HEK293 (cell line): ENCODE measurements at regions not wholly inside any gene's neighbourhood (a gene's known extent, or its start where the extent isn't known, plus 50 kb on each side); places are given as distances from the start of the nearest gene placed in this dataset.
A peak's percentile ranks its signal among the peaks of the same experiment; 100 is the strongest.

ENCODE experiments used
- GFI1B ChIP-seq: fragments of 450-650 bp; formaldehyde crosslinking; IDR thresholded peaks from 2 replicates; pipeline ENCODE4 v1.5.1; 2016; ENCODE audit warnings: missing biosample characterization, missing genetic modification characterization
- KLF10 ChIP-seq: fragments of 450-650 bp; IDR thresholded peaks from 2 replicates; pipeline ENCODE4 v1.5.1; 2018; ENCODE audit warnings: missing biosample characterization, mild to moderate bottlenecking, missing genetic modification characterization
- MEIS1 ChIP-seq: sonication (generic); formaldehyde crosslinking; IDR thresholded peaks from 2 replicates; pipeline ENCODE4 v1.8.1; 2022; ENCODE audit warnings: missing genetic modification reagents, mild to moderate bottlenecking, borderline replicate concordance
- OSR2 ChIP-seq: fragments of 450-650 bp; formaldehyde crosslinking; IDR thresholded peaks from 2 replicates; pipeline ENCODE4 v1.5.1; 2016; ENCODE audit warnings: missing biosample characterization, missing genetic modification characterization
- OVOL3 ChIP-seq: fragments of 450-650 bp; formaldehyde crosslinking; IDR thresholded peaks from 2 replicates; pipeline ENCODE4 v1.5.1; 2016; ENCODE audit warnings: missing biosample characterization, missing genetic modification characterization
- YY2 ChIP-seq: fragments of 450-650 bp; formaldehyde crosslinking; IDR thresholded peaks from 2 replicates; pipeline ENCODE4 v1.5.1; 2016; ENCODE audit warnings: missing biosample characterization, missing genetic modification characterization
- ZBTB1 ChIP-seq: fragments of 450-650 bp; formaldehyde crosslinking; IDR thresholded peaks from 2 replicates; pipeline ENCODE4 v1.5.1; 2016; ENCODE audit warnings: missing biosample characterization, missing genetic modification characterization
- ZNF202 ChIP-seq: fragments of 450-650 bp; formaldehyde crosslinking; IDR thresholded peaks from 2 replicates; pipeline ENCODE4 v1.5.1; 2016; ENCODE audit warnings: missing biosample characterization, missing genetic modification characterization, borderline replicate concordance
- ZNF292 ChIP-seq: fragments of 450-650 bp; formaldehyde crosslinking; IDR thresholded peaks from 2 replicates; pipeline ENCODE4 v1.5.1; 2016; ENCODE audit warnings: low read depth, missing biosample characterization, missing genetic modification characterization, borderline replicate concordance
- ZNF394 ChIP-seq: fragments of 450-650 bp; formaldehyde crosslinking; IDR thresholded peaks from 2 replicates; pipeline ENCODE4 v1.5.1; 2016; ENCODE audit warnings: missing biosample characterization, missing genetic modification characterization, mild to moderate bottlenecking, moderate library complexity, borderline replicate concordance
- ZNF398 ChIP-seq: fragments of 450-650 bp; formaldehyde crosslinking; IDR thresholded peaks from 2 replicates; pipeline ENCODE4 v1.5.1; 2017; ENCODE audit warnings: missing biosample characterization, missing genetic modification characterization
- ZNF561 ChIP-seq: fragments of 450-650 bp; IDR thresholded peaks from 2 replicates; pipeline ENCODE4 v1.5.1; 2018; ENCODE audit warnings: missing biosample characterization, missing genetic modification characterization, borderline replicate concordance
- ZNF571 ChIP-seq: fragments of 450-650 bp; formaldehyde crosslinking; IDR thresholded peaks from 2 replicates; pipeline ENCODE4 v1.5.0; 2017; ENCODE audit warnings: missing biosample characterization, missing genetic modification characterization
- ZNF610 ChIP-seq: fragments of 450-650 bp; formaldehyde crosslinking; IDR thresholded peaks from 2 replicates; pipeline ENCODE4 v1.5.1; 2016; ENCODE audit warnings: missing biosample characterization, missing genetic modification characterization, borderline replicate concordance
- ZNF621 ChIP-seq: fragments of 450-650 bp; formaldehyde crosslinking; IDR thresholded peaks from 2 replicates; pipeline ENCODE4 v1.5.1; 2017; ENCODE audit warnings: missing biosample characterization, missing genetic modification characterization
- ZNF645 ChIP-seq: fragments of 450-650 bp; formaldehyde crosslinking; IDR thresholded peaks from 2 replicates; pipeline ENCODE4; 2016; ENCODE audit warnings: missing biosample characterization, missing genetic modification characterization
- ZNF654 ChIP-seq: fragments of 450-650 bp; formaldehyde crosslinking; IDR thresholded peaks from 2 replicates; pipeline ENCODE4 v1.5.1; 2016; ENCODE audit warnings: low read depth, missing biosample characterization, missing genetic modification characterization
- ZNF701 ChIP-seq: fragments of 450-650 bp; formaldehyde crosslinking; IDR thresholded peaks from 2 replicates; pipeline ENCODE4 v1.5.1; 2016; ENCODE audit warnings: missing biosample characterization, missing genetic modification characterization
- ZNF768 ChIP-seq: fragments of 450-650 bp; formaldehyde crosslinking; IDR thresholded peaks from 2 replicates; pipeline ENCODE4 v1.5.1; 2018; ENCODE audit warnings: missing biosample characterization, mild to moderate bottlenecking, missing genetic modification characterization
- ZNF830 ChIP-seq: fragments of 450-650 bp; IDR thresholded peaks from 2 replicates; pipeline ENCODE4 v1.5.0; 2018; ENCODE audit warnings: missing biosample characterization, missing genetic modification characterization, low read depth, mild to moderate bottlenecking, moderate library complexity
- ZNF837 ChIP-seq: fragments of 450-650 bp; formaldehyde crosslinking; IDR thresholded peaks from 2 replicates; pipeline ENCODE4 v1.5.1; 2016; ENCODE audit warnings: missing biosample characterization, missing genetic modification characterization
- ZSCAN23 ChIP-seq: fragments of 450-650 bp; formaldehyde crosslinking; IDR thresholded peaks from 2 replicates; pipeline ENCODE4 v1.5.1; 2016; ENCODE audit warnings: missing biosample characterization, missing genetic modification characterization
- TF ChIP-seq, protein P1 (sequence below): fragments of 450-650 bp; formaldehyde crosslinking; IDR thresholded peaks from 2 replicates; pipeline ENCODE4 v1.5.1; 2016; ENCODE audit warnings: missing biosample characterization, missing genetic modification characterization
- TF ChIP-seq, protein P2 (sequence below): fragments of 450-650 bp; formaldehyde crosslinking; IDR thresholded peaks from 2 replicates; pipeline ENCODE4 v1.5.0; 2017; ENCODE audit warnings: missing biosample characterization, missing genetic modification characterization, borderline replicate concordance
- TF ChIP-seq, protein P3 (sequence below): fragments of 450-650 bp; formaldehyde crosslinking; IDR thresholded peaks from 2 replicates; pipeline ENCODE4 v1.5.1; 2016; ENCODE audit warnings: missing biosample characterization, missing genetic modification characterization, low read depth
- TF ChIP-seq, protein P4 (sequence below): fragments of 450-650 bp; formaldehyde crosslinking; IDR thresholded peaks from 2 replicates; pipeline ENCODE4 v1.5.1; 2016; ENCODE audit warnings: missing biosample characterization, missing genetic modification characterization, borderline replicate concordance

DNA sequence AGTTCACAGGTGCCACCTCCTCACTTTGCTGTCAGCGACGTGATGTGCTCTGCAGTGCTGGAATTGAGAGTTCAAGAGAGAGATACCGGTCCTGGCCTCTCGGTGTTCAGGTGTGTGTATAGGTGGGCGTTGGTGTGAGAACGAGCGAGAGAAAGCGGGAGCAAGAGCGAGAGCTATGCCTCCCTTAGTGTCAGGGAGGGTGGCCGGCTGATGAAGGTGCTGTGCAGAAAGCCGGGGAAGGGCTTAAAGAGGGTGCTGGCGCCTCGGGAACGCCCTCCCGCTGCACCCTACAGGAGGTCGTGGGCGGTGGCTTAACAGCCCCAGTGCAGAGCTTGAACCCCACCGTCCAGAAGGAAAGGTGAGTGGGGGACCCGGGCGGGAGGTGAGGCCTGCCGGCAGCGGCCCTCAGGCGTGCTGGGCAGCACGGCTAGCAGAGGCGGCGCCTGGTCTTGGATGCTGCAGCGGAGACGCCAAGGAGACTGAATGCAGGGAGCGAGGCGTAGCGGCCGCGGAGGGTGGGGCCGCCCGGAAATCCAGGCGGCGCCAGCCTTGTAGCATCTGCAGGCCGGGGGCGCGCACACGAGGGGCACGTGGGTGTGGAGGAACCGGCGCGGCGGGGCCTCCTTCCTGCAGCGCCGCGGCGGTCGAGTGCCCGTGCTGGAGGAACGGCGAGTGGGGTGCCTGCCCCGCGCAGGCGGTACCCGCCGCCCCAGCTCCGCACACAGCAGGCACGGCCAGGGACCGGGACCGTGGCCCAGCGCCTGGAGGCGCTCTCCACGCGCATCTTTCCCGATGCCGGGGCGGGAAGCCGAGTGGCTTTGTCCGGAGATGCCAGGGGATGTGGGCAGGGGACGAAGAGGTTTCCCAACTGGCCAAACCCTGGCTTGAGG is 246.8 kb upstream of the TOPAZ1 start (continued):
- TF ChIP-seq ZNF571 (tag by site-specific recombination) (no peak), ZNF768 (no peak), ZNF701 (tag by site-specific recombination) (no peak), GFI1B (tag by site-specific recombination) (no peak), ZNF837 (tag by site-specific recombination) (no peak), ZNF292 (tag by site-specific recombination) (no peak), KLF10 (0 out of 2 replicates have a peak, but pooled peaks have one; percentile 19), ZNF621 (tag by site-specific recombination) (no peak), ZNF645 (tag by site-specific recombination) (no peak), ZSCAN23 (tag by site-specific recombination) (no peak), ZBTB1 (no peak), ZNF398 (tag by site-specific recombination) (no peak), ZNF610 (tag by site-specific recombination) (no peak), ZNF561 (tag by site-specific recombination) (no peak), ZNF830 (tag by site-specific recombination) (no peak), ZNF394 (tag by site-specific recombination) (no peak), ZNF202 (tag by site-specific recombination) (no peak), ZNF654 (tag by site-specific recombination) (no peak), MEIS1 (no peak), OSR2 (tag by site-specific recombination) (no peak), YY2 (tag by site-specific recombination) (no peak), OVOL3 (tag by site-specific recombination) (no peak)
- TF ChIP-seq, protein P1, sequence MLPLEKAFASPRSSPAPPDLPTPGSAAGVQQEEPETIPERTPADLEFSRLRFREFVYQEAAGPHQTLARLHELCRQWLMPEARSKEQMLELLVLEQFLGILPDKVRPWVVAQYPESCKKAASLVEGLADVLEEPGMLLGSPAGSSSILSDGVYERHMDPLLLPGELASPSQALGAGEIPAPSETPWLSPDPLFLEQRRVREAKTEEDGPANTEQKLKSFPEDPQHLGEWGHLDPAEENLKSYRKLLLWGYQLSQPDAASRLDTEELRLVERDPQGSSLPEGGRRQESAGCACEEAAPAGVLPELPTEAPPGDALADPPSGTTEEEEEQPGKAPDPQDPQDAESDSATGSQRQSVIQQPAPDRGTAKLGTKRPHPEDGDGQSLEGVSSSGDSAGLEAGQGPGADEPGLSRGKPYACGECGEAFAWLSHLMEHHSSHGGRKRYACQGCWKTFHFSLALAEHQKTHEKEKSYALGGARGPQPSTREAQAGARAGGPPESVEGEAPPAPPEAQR (tag by site-specific recombination): no peak
- TF ChIP-seq, protein P2, sequence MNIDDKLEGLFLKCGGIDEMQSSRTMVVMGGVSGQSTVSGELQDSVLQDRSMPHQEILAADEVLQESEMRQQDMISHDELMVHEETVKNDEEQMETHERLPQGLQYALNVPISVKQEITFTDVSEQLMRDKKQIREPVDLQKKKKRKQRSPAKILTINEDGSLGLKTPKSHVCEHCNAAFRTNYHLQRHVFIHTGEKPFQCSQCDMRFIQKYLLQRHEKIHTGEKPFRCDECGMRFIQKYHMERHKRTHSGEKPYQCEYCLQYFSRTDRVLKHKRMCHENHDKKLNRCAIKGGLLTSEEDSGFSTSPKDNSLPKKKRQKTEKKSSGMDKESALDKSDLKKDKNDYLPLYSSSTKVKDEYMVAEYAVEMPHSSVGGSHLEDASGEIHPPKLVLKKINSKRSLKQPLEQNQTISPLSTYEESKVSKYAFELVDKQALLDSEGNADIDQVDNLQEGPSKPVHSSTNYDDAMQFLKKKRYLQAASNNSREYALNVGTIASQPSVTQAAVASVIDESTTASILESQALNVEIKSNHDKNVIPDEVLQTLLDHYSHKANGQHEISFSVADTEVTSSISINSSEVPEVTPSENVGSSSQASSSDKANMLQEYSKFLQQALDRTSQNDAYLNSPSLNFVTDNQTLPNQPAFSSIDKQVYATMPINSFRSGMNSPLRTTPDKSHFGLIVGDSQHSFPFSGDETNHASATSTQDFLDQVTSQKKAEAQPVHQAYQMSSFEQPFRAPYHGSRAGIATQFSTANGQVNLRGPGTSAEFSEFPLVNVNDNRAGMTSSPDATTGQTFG (tag by site-specific recombination): no peak
- TF ChIP-seq, protein P3, sequence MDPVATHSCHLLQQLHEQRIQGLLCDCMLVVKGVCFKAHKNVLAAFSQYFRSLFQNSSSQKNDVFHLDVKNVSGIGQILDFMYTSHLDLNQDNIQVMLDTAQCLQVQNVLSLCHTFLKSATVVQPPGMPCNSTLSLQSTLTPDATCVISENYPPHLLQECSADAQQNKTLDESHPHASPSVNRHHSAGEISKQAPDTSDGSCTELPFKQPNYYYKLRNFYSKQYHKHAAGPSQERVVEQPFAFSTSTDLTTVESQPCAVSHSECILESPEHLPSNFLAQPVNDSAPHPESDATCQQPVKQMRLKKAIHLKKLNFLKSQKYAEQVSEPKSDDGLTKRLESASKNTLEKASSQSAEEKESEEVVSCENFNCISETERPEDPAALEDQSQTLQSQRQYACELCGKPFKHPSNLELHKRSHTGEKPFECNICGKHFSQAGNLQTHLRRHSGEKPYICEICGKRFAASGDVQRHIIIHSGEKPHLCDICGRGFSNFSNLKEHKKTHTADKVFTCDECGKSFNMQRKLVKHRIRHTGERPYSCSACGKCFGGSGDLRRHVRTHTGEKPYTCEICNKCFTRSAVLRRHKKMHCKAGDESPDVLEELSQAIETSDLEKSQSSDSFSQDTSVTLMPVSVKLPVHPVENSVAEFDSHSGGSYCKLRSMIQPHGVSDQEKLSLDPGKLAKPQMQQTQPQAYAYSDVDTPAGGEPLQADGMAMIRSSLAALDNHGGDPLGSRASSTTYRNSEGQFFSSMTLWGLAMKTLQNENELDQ (tag by site-specific recombination): no peak
- TF ChIP-seq, protein P4, sequence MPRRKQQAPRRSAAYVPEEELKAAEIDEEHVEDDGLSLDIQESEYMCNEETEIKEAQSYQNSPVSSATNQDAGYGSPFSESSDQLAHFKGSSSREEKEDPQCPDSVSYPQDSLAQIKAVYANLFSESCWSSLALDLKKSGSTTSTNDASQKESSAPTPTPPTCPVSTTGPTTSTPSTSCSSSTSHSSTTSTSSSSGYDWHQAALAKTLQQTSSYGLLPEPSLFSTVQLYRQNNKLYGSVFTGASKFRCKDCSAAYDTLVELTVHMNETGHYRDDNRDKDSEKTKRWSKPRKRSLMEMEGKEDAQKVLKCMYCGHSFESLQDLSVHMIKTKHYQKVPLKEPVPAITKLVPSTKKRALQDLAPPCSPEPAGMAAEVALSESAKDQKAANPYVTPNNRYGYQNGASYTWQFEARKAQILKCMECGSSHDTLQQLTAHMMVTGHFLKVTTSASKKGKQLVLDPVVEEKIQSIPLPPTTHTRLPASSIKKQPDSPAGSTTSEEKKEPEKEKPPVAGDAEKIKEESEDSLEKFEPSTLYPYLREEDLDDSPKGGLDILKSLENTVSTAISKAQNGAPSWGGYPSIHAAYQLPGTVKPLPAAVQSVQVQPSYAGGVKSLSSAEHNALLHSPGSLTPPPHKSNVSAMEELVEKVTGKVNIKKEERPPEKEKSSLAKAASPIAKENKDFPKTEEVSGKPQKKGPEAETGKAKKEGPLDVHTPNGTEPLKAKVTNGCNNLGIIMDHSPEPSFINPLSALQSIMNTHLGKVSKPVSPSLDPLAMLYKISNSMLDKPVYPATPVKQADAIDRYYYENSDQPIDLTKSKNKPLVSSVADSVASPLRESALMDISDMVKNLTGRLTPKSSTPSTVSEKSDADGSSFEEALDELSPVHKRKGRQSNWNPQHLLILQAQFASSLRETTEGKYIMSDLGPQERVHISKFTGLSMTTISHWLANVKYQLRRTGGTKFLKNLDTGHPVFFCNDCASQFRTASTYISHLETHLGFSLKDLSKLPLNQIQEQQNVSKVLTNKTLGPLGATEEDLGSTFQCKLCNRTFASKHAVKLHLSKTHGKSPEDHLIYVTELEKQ (tag by site-specific recombination): no peak
